ENCODE measurements at regions not wholly inside any gene's neighbourhood (a gene's known extent, or its start where the extent isn't known, plus 50 kb on each side); places are given as distances from the start of the nearest gene placed in this dataset.

DNA sequence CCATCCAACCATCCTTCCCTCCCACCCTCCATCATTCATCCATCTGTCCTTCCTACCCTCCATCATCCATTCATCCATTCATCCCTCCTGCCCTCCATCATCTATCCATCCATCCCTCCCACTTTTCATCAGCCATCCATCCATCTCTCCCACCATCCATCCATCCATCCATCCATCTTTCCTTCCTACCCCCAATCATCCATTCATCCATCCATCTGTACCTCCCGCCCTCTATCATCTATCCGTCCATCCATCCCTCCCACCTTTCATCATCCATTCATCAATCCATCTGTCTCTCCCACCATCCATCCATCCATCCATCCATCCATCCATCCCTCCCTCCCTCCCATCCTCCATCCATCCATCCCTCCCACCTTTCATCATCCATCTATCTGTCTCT, 968.8 kb downstream of the BRD1 start:
- no peak overlapping the region for H3K4me3 ChIP-seq
- TF ChIP-seq EP300 (IDR thresholded peaks at IDR 0.05) (no peak), POLR2A (IDR thresholded peaks at IDR 0.05) (no peak)
- TF ChIP-seq, protein P1, sequence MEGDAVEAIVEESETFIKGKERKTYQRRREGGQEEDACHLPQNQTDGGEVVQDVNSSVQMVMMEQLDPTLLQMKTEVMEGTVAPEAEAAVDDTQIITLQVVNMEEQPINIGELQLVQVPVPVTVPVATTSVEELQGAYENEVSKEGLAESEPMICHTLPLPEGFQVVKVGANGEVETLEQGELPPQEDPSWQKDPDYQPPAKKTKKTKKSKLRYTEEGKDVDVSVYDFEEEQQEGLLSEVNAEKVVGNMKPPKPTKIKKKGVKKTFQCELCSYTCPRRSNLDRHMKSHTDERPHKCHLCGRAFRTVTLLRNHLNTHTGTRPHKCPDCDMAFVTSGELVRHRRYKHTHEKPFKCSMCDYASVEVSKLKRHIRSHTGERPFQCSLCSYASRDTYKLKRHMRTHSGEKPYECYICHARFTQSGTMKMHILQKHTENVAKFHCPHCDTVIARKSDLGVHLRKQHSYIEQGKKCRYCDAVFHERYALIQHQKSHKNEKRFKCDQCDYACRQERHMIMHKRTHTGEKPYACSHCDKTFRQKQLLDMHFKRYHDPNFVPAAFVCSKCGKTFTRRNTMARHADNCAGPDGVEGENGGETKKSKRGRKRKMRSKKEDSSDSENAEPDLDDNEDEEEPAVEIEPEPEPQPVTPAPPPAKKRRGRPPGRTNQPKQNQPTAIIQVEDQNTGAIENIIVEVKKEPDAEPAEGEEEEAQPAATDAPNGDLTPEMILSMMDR (IDR thresholded peaks at IDR 0.05): no peak
- H3K27ac ChIP-seq: no peak overlapping the region
- H3K9me3 ChIP-seq: no peaks in the 10 kb centered on the region
- WGBS, 2 donors: 95 to 96% methylated on average over 2 of the region's 2 CpGs
- no peaks in the 10 kb centered on the region for H3K4me1 ChIP-seq
- no peak for DNase-seq (ENCODE audit: low spot score in 2 of 2)
- H3K36me3 ChIP-seq: no peaks in the 10 kb centered on the region
- no peaks in the 10 kb centered on the region for H3K27me3 ChIP-seq

DNA sequence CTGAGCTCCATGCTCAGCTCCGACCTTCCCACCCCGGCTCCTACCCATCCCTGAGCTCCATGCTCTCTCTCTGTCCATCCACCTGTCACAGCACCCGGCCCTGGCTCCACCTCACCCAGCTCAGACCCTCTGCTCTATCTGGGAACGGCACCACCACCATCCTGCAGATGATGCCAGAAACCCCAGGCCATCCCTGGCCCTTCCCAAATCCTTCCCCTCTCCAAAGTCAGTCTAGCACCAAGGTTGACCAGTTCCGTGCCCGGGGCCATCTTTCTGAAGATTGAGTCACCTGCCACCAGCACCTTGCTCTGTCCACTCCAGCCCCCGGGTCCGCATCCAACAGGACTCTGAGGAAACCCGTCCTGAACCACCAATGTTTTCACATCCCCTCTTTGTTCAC, 969.6 kb downstream of the BRD1 start:
- Histone ChIP-seq H3K9me3 (no peaks in the 10 kb centered on the region), H3K4me3 (no peak overlapping the region), H3K36me3 (no peaks in the 10 kb centered on the region), H3K27ac (no peak overlapping the region), H3K4me1 (no peaks in the 10 kb centered on the region), H3K27me3 (no peaks in the 10 kb centered on the region)
- no peak for TF ChIP-seq POLR2A (IDR thresholded peaks at IDR 0.05)
- TF ChIP-seq, protein P1 (IDR thresholded peaks at IDR 0.05): no peak
- no peak for TF ChIP-seq EP300 (IDR thresholded peaks at IDR 0.05)
- no peak for DNase-seq (ENCODE audit: low spot score in 2 of 2)
- WGBS, 2 donors: 87 to 91% methylated on average over 9 of the region's 9 CpGs

GRCh38 chr22:48857202-48857805, 970.4 kb downstream of the BRD1 start:
- Histone ChIP-seq H3K27ac (no peak overlapping the region), H3K27me3 (no peaks in the 10 kb centered on the region), H3K4me1 (no peaks in the 10 kb centered on the region), H3K9me3 (no peaks in the 10 kb centered on the region), H3K4me3 (no peak overlapping the region), H3K36me3 (no peaks in the 10 kb centered on the region)
- WGBS, 2 donors: 88 to 89% methylated on average over 13 of the region's 13 CpGs
- TF ChIP-seq POLR2A (IDR thresholded peaks at IDR 0.05) (no peak), EP300 (IDR thresholded peaks at IDR 0.05) (no peak)
- TF ChIP-seq, protein P1 (IDR thresholded peaks at IDR 0.05): no peak
- no peak for DNase-seq (ENCODE audit: low spot score in 2 of 2)

DNA sequence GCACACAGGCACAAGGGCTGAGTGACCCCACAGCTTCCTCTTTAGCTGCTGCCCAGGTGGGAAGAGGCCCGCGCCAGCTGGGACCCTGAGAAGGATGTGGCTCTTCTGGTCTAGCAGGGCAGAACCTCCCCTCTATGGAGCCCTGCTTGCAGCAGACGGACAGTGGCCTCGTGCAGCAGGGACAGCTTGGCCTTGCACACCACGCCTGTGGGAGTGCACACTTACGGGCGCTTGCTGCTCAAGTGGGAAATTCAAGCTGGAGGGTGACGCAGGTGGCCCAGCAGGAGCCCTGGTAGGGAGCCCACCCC, 971.4 kb downstream of the BRD1 start:
- no peaks in the 10 kb centered on the region for H3K9me3 ChIP-seq
- TF ChIP-seq, protein P1 (IDR thresholded peaks at IDR 0.05): no peak
- no peak for TF ChIP-seq EP300 (IDR thresholded peaks at IDR 0.05)
- TF ChIP-seq POLR2A (IDR thresholded peaks at IDR 0.05): no peak
- 84 to 86% methylated on average over 8 of the region's 8 CpGs for WGBS, 2 donors
- no peaks in the 10 kb centered on the region for H3K4me1 ChIP-seq
- no peak overlapping the region for H3K4me3 ChIP-seq
- DNase-seq (ENCODE audit: low spot score in 2 of 2): no peak
- no peaks in the 10 kb centered on the region for H3K36me3 ChIP-seq
- no peak overlapping the region for H3K27ac ChIP-seq
- no peaks in the 10 kb centered on the region for H3K27me3 ChIP-seq

GRCh38 chr22:48855593-48856307, 971.9 kb downstream of the BRD1 start:
- no peaks in the 10 kb centered on the region for H3K4me1 ChIP-seq
- H3K9me3 ChIP-seq: no peaks in the 10 kb centered on the region
- H3K27me3 ChIP-seq: no peaks in the 10 kb centered on the region
- DNase-seq (ENCODE audit: low spot score in 2 of 2): no peak
- no peaks in the 10 kb centered on the region for H3K36me3 ChIP-seq
- H3K27ac ChIP-seq: no peak overlapping the region
- WGBS, 2 donors: 86 to 87% methylated on average over 8 to 9 of the region's 9 CpGs
- no peak overlapping the region for H3K4me3 ChIP-seq
- TF ChIP-seq POLR2A (IDR thresholded peaks at IDR 0.05) (no peak), EP300 (IDR thresholded peaks at IDR 0.05) (no peak)
- TF ChIP-seq, protein P1 (IDR thresholded peaks at IDR 0.05): no peak

Measured in tibial nerve (tissue), 4 donors.